ENCODE measurements at regions not wholly inside any gene's neighbourhood (a gene's known extent, or its start where the extent isn't known, plus 50 kb on each side); places are given as distances from the start of the nearest gene placed in this dataset.

DNA sequence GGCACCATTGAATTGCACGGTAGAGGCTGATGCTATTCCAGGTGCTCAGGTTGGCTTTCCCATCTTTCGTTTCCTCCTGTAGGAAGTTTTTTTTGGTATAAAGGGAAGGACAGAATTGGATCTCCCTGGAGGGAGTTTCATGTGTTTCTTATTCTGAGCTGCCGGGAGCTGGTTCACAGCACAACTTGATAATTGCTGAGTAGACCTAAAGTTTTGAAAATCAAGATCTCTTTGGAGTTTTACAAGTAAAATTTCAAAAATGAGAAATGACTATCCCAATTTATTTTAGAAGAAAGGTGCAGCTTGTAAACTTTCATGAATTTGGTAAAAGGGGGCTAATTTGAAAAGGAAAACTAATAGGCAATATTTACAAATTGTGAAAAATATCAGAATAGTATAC, 125.2 kb upstream of the ESR1 start:
- Histone ChIP-seq H3K9ac (ENCODE audit: low read depth, low read length, poor library complexity, severe bottlenecking) (no peak overlapping the region), H3K27me3 (ENCODE audit: insufficient read depth, low read length, poor library complexity, severe bottlenecking) (no peaks in the 10 kb centered on the region), H4K20me1 (ENCODE audit: insufficient read depth, low read length, poor library complexity, severe bottlenecking) (no peaks in the 10 kb centered on the region), H3K79me2 (ENCODE audit: insufficient read depth, low read length) (no peaks in the 10 kb centered on the region), H3K9me3 (ENCODE audit: insufficient read depth, low read depth, low read length) (no peaks in the 10 kb centered on the region), H3K4me2 (ENCODE audit: low read depth, low read length, poor library complexity, severe bottlenecking) (no peak overlapping the region), H2AFZ (ENCODE audit: low read length) (no peak overlapping the region), H3K4me1 (ENCODE audit: insufficient read depth, low read length, poor library complexity, severe bottlenecking) (no peaks in the 10 kb centered on the region), H3K9me2 (replicated peaks; ENCODE audit: low read depth, low read length) (no peaks in the 10 kb centered on the region), H3K36me3 (ENCODE audit: insufficient read depth, low read length) (no peaks in the 10 kb centered on the region), H3F3A (ENCODE audit: low read depth) (no peaks in the 10 kb centered on the region), H3K4me3 (ENCODE audit: low read length, poor library complexity, severe bottlenecking) (no peak overlapping the region)
- no peak for TF ChIP-seq EZH2phosphoT487 (IDR thresholded peaks at IDR 0.05; ENCODE audit: borderline replicate concordance)
- TF ChIP-seq, protein P1, sequence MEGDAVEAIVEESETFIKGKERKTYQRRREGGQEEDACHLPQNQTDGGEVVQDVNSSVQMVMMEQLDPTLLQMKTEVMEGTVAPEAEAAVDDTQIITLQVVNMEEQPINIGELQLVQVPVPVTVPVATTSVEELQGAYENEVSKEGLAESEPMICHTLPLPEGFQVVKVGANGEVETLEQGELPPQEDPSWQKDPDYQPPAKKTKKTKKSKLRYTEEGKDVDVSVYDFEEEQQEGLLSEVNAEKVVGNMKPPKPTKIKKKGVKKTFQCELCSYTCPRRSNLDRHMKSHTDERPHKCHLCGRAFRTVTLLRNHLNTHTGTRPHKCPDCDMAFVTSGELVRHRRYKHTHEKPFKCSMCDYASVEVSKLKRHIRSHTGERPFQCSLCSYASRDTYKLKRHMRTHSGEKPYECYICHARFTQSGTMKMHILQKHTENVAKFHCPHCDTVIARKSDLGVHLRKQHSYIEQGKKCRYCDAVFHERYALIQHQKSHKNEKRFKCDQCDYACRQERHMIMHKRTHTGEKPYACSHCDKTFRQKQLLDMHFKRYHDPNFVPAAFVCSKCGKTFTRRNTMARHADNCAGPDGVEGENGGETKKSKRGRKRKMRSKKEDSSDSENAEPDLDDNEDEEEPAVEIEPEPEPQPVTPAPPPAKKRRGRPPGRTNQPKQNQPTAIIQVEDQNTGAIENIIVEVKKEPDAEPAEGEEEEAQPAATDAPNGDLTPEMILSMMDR (conservative IDR thresholded peaks at IDR 0.05; ENCODE audit: low read length), result no peak

DNA sequence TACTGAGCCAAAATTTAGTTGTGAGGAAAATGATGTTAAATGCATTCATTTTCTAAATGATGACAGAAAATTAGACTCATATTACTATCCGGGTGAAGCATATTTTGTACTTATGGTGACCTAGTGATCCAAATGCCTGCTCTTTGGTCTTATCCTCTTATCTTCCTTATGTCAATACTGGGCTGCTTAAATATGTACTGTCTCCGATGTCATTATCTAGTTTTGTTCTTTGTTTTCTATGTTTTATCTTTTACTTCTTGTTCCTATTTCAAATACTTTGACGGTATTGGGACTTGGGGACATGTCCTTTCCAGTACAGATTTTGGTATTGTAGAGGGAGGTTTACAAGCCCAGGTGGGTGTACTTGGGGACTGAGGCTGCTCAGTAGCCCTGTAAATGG, 124.6 kb upstream of the ESR1 start:
- H4K20me1 ChIP-seq (ENCODE audit: insufficient read depth, low read length, poor library complexity, severe bottlenecking), result no peaks in the 10 kb centered on the region
- H3K4me2 ChIP-seq (ENCODE audit: low read depth, low read length, poor library complexity, severe bottlenecking), result no peak overlapping the region
- H3K4me1 ChIP-seq (ENCODE audit: insufficient read depth, low read length, poor library complexity, severe bottlenecking), result no peaks in the 10 kb centered on the region
- H3K9me3 ChIP-seq (ENCODE audit: insufficient read depth, low read depth, low read length), result no peaks in the 10 kb centered on the region
- no peaks in the 10 kb centered on the region for H3K79me2 ChIP-seq (ENCODE audit: insufficient read depth, low read length)
- no peak overlapping the region for H3K4me3 ChIP-seq (ENCODE audit: low read length, poor library complexity, severe bottlenecking)
- TF ChIP-seq EZH2phosphoT487 (IDR thresholded peaks at IDR 0.05; ENCODE audit: borderline replicate concordance), result no peak
- TF ChIP-seq, protein P1 (conservative IDR thresholded peaks at IDR 0.05; ENCODE audit: low read length), result no peak
- H2AFZ ChIP-seq (ENCODE audit: low read length), result no peak overlapping the region
- H3K27me3 ChIP-seq (ENCODE audit: insufficient read depth, low read length, poor library complexity, severe bottlenecking), result no peaks in the 10 kb centered on the region
- H3K9ac ChIP-seq (ENCODE audit: low read depth, low read length, poor library complexity, severe bottlenecking), result no peak overlapping the region
- no peaks in the 10 kb centered on the region for H3K9me2 ChIP-seq (replicated peaks; ENCODE audit: low read depth, low read length)
- no peaks in the 10 kb centered on the region for H3K36me3 ChIP-seq (ENCODE audit: insufficient read depth, low read length)
- H3F3A ChIP-seq (ENCODE audit: low read depth), result no peaks in the 10 kb centered on the region

DNA sequence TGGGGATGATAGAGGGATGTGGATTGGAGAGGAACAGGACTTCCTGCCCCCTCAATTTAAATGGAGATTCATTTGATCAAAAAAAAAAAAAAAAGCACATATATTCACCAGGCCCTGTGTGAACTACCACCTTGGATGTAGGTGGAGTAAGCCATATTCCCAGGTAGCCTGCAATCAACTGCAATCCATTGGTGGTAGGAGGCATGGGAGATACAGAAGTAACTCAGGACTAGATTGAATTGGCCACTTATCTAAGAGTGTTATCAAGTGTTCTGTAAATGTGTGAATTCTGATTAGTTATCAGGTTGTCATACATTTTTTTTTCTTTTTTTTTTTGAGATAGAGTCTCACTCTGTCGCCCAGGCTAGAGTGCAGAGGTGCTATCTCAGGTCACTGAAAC, 124.1 kb upstream of the ESR1 start:
- no peak overlapping the region for H2AFZ ChIP-seq (ENCODE audit: low read length)
- no peaks in the 10 kb centered on the region for H3F3A ChIP-seq (ENCODE audit: low read depth)
- H3K79me2 ChIP-seq (ENCODE audit: insufficient read depth, low read length), result no peaks in the 10 kb centered on the region
- H3K9me3 ChIP-seq (ENCODE audit: insufficient read depth, low read depth, low read length), result no peaks in the 10 kb centered on the region
- H4K20me1 ChIP-seq (ENCODE audit: insufficient read depth, low read length, poor library complexity, severe bottlenecking), result no peaks in the 10 kb centered on the region
- no peaks in the 10 kb centered on the region for H3K9me2 ChIP-seq (replicated peaks; ENCODE audit: low read depth, low read length)
- no peak overlapping the region for H3K9ac ChIP-seq (ENCODE audit: low read depth, low read length, poor library complexity, severe bottlenecking)
- H3K4me2 ChIP-seq (ENCODE audit: low read depth, low read length, poor library complexity, severe bottlenecking), result no peak overlapping the region
- TF ChIP-seq, protein P1 (conservative IDR thresholded peaks at IDR 0.05; ENCODE audit: low read length), result no peak
- TF ChIP-seq EZH2phosphoT487 (IDR thresholded peaks at IDR 0.05; ENCODE audit: borderline replicate concordance), result no peak
- H3K36me3 ChIP-seq (ENCODE audit: insufficient read depth, low read length), result no peaks in the 10 kb centered on the region
- H3K27me3 ChIP-seq (ENCODE audit: insufficient read depth, low read length, poor library complexity, severe bottlenecking), result no peaks in the 10 kb centered on the region
- H3K4me1 ChIP-seq (ENCODE audit: insufficient read depth, low read length, poor library complexity, severe bottlenecking), result no peaks in the 10 kb centered on the region
- H3K4me3 ChIP-seq (ENCODE audit: low read length, poor library complexity, severe bottlenecking), result no peak overlapping the region

Data from Loucy (cell line).